ENCODE measurements at regions not wholly inside any gene's neighbourhood (a gene's known extent, or its start where the extent isn't known, plus 50 kb on each side); places are given as distances from the start of the nearest gene placed in this dataset.

- in situ Hi-C loops (cut with HindIII; ENCODE audit: low sequenced_read_pairs) = no loop called here
- H3K4me3 ChIP-seq (ENCODE audit: low read depth, low read length) = no peak overlapping the region
- DNase-seq (ENCODE audit: low read depth) = no peak
- no peak for TF ChIP-seq CTCF (IDR thresholded peaks at IDR 0.05; ENCODE audit: low read depth, low read length, missing control alignments)
Measured at GRCh38 chr3:162052636-162053035, 556.0 kb downstream of the OTOL1 start.

- TF ChIP-seq CTCF (IDR thresholded peaks at IDR 0.05; ENCODE audit: low read depth, low read length, missing control alignments) = no peak
- in situ Hi-C loops (cut with HindIII; ENCODE audit: low sequenced_read_pairs) = no loop called here
- no peak overlapping the region for H3K4me3 ChIP-seq (ENCODE audit: low read depth, low read length)
- no peak for DNase-seq (ENCODE audit: low read depth)
Measured at GRCh38 chr3:162072656-162073164, 576.1 kb downstream of the OTOL1 start.

GRCh38 chr3:162073422-162073975 lies 576.9 kb downstream of the OTOL1 start:
- in situ Hi-C loops (cut with HindIII; ENCODE audit: low sequenced_read_pairs) = no loop called here
- no peak for DNase-seq (ENCODE audit: low read depth)
- H3K4me3 ChIP-seq (ENCODE audit: low read depth, low read length) = no peak overlapping the region
- TF ChIP-seq CTCF (IDR thresholded peaks at IDR 0.05; ENCODE audit: low read depth, low read length, missing control alignments) = no peak

- DNase-seq (ENCODE audit: low read depth) = no peak
- H3K4me3 ChIP-seq (ENCODE audit: low read depth, low read length) = no peak overlapping the region
- in situ Hi-C loops (cut with HindIII; ENCODE audit: low sequenced_read_pairs) = no loop called here
- TF ChIP-seq CTCF (IDR thresholded peaks at IDR 0.05; ENCODE audit: low read depth, low read length, missing control alignments) = no peak
Measured at GRCh38 chr3:162077108-162077507, 580.5 kb downstream of the OTOL1 start.

- no peak for TF ChIP-seq CTCF (IDR thresholded peaks at IDR 0.05; ENCODE audit: low read depth, low read length, missing control alignments)
- DNase-seq (ENCODE audit: low read depth) = no peak
- no peak overlapping the region for H3K4me3 ChIP-seq (ENCODE audit: low read depth, low read length)
- in situ Hi-C loops (cut with HindIII; ENCODE audit: low sequenced_read_pairs) = no loop called here
Measured at GRCh38 chr3:162082516-162082915, 585.9 kb downstream of the OTOL1 start.

GRCh38 chr3:162087361-162087760 lies 590.8 kb downstream of the OTOL1 start:
- no peak overlapping the region for H3K4me3 ChIP-seq (ENCODE audit: low read depth, low read length)
- in situ Hi-C loops (cut with HindIII; ENCODE audit: low sequenced_read_pairs) = no loop called here
- no peak for TF ChIP-seq CTCF (IDR thresholded peaks at IDR 0.05; ENCODE audit: low read depth, low read length, missing control alignments)
- no peak for DNase-seq (ENCODE audit: low read depth)
